Activated naive CD4-positive, alpha-beta T cell treated with anti-CD3 and anti-CD28 coated beads, Interleukin-2, amount 50 U/mL, for 24 hours (primary cell): ENCODE measurements at regions not wholly inside any gene's neighbourhood (a gene's known extent, or its start where the extent isn't known, plus 50 kb on each side); places are given as distances from the start of the nearest gene placed in this dataset.

Source experiments
- H3K27ac Mint-ChIP-seq: one replicate; pipeline ENCODE4 v1.8.0; 2021; ENCODE audit warnings: mild to moderate bottlenecking, mixed read lengths
- H3K27me3 Mint-ChIP-seq: one replicate; pipeline ENCODE4 v1.8.0; 2021; ENCODE audit warnings: mixed read lengths
- H3K36me3 Mint-ChIP-seq: one replicate; pipeline ENCODE4 v1.8.0; 2021; ENCODE audit warnings: mixed read lengths
- H3K4me1 Mint-ChIP-seq: one replicate; pipeline ENCODE4 v1.8.0; 2021; ENCODE audit warnings: mixed read lengths
- H3K4me3 Mint-ChIP-seq: one replicate; pipeline ENCODE4 v1.8.0; 2021; ENCODE audit warnings: mild to moderate bottlenecking, mixed read lengths
- H3K9me3 Mint-ChIP-seq: one replicate; pipeline ENCODE4 v1.8.0; 2021; ENCODE audit warnings: mixed read lengths

- Mint-ChIP-seq H3K27ac (no peak overlapping the region), H3K4me1 (no peaks in the 10 kb centered on the region), H3K36me3 (no peaks in the 10 kb centered on the region), H3K27me3 (peaks cover 3% of the 10 kb centered on the region), H3K4me3 (no peak overlapping the region), H3K9me3 (peaks cover 4% of the 10 kb centered on the region)
These were observed 198.4 kb downstream of the NDFIP2 start for GRCh38 chr13:79679334-79679733.

- H3K4me3 Mint-ChIP-seq, result no peak overlapping the region
- H3K27ac Mint-ChIP-seq, result no peak overlapping the region
- H3K9me3 Mint-ChIP-seq, result peaks cover 4% of the 10 kb centered on the region
- H3K36me3 Mint-ChIP-seq, result no peaks in the 10 kb centered on the region
- H3K27me3 Mint-ChIP-seq, result peaks cover 3% of the 10 kb centered on the region
- H3K4me1 Mint-ChIP-seq, result no peaks in the 10 kb centered on the region
These were observed 197.1 kb downstream of the NDFIP2 start for GRCh38 chr13:79678100-79678499.

GRCh38 chr13:79675931-79676660, 195.1 kb downstream of the NDFIP2 start:
- Mint-ChIP-seq H3K4me3 (no peak overlapping the region), H3K27me3 (peaks cover 3% of the 10 kb centered on the region), H3K27ac (no peak overlapping the region), H3K4me1 (no peaks in the 10 kb centered on the region), H3K36me3 (no peaks in the 10 kb centered on the region), H3K9me3 (peaks cover 4% of the 10 kb centered on the region)

GRCh38 chr13:79674765-79675515, 194.0 kb downstream of the NDFIP2 start:
- Mint-ChIP-seq H3K9me3 (peaks cover 4% of the 10 kb centered on the region), H3K4me1 (no peaks in the 10 kb centered on the region), H3K27ac (no peak overlapping the region), H3K27me3 (peaks cover 3% of the 10 kb centered on the region), H3K4me3 (no peak overlapping the region), H3K36me3 (no peaks in the 10 kb centered on the region)

- Mint-ChIP-seq H3K4me1 (no peaks in the 10 kb centered on the region), H3K27ac (no peak overlapping the region), H3K27me3 (no peaks in the 10 kb centered on the region), H3K4me3 (no peak overlapping the region), H3K36me3 (no peaks in the 10 kb centered on the region), H3K9me3 (no peaks in the 10 kb centered on the region)
These were observed 193.0 kb downstream of the NDFIP2 start for GRCh38 chr13:79673993-79674377.

- H3K27ac Mint-ChIP-seq, result no peak overlapping the region
- no peak overlapping the region for H3K4me3 Mint-ChIP-seq
- no peaks in the 10 kb centered on the region for H3K9me3 Mint-ChIP-seq
- H3K4me1 Mint-ChIP-seq, result no peaks in the 10 kb centered on the region
- H3K27me3 Mint-ChIP-seq, result no peaks in the 10 kb centered on the region
- no peaks in the 10 kb centered on the region for H3K36me3 Mint-ChIP-seq
These were observed 192.5 kb downstream of the NDFIP2 start for GRCh38 chr13:79673310-79673992.

- no peak overlapping the region for H3K27ac Mint-ChIP-seq
- no peaks in the 10 kb centered on the region for H3K36me3 Mint-ChIP-seq
- H3K4me3 Mint-ChIP-seq, result no peak overlapping the region
- peaks cover 2% of the 10 kb centered on the region for H3K27me3 Mint-ChIP-seq
- H3K9me3 Mint-ChIP-seq, result no peaks in the 10 kb centered on the region
- H3K4me1 Mint-ChIP-seq, result no peaks in the 10 kb centered on the region
These were observed 190.5 kb downstream of the NDFIP2 start for GRCh38 chr13:79671420-79671819.

GRCh38 chr13:79668201-79668752, 187.3 kb downstream of the NDFIP2 start:
- no peak overlapping the region for H3K27ac Mint-ChIP-seq
- no peaks in the 10 kb centered on the region for H3K36me3 Mint-ChIP-seq
- H3K4me1 Mint-ChIP-seq, result no peaks in the 10 kb centered on the region
- peaks cover 3% of the 10 kb centered on the region for H3K27me3 Mint-ChIP-seq
- no peaks in the 10 kb centered on the region for H3K9me3 Mint-ChIP-seq
- H3K4me3 Mint-ChIP-seq, result no peak overlapping the region

- H3K4me3 Mint-ChIP-seq, result no peak overlapping the region
- H3K4me1 Mint-ChIP-seq, result no peaks in the 10 kb centered on the region
- H3K9me3 Mint-ChIP-seq, result no peaks in the 10 kb centered on the region
- no peak overlapping the region for H3K27ac Mint-ChIP-seq
- no peaks in the 10 kb centered on the region for H3K36me3 Mint-ChIP-seq
- H3K27me3 Mint-ChIP-seq, result peaks cover 3% of the 10 kb centered on the region
These were observed 186.8 kb downstream of the NDFIP2 start for GRCh38 chr13:79667771-79668170.

GRCh38 chr13:79663977-79664636, 183.2 kb downstream of the NDFIP2 start:
- Mint-ChIP-seq H3K9me3 (no peaks in the 10 kb centered on the region), H3K4me1 (no peaks in the 10 kb centered on the region), H3K4me3 (no peak overlapping the region), H3K27me3 (peaks cover 10% of the 10 kb centered on the region), H3K36me3 (no peaks in the 10 kb centered on the region), H3K27ac (no peak overlapping the region)

- Mint-ChIP-seq H3K27me3 (peaks cover 10% of the 10 kb centered on the region), H3K36me3 (no peaks in the 10 kb centered on the region), H3K4me3 (no peak overlapping the region), H3K27ac (no peak overlapping the region), H3K4me1 (no peaks in the 10 kb centered on the region), H3K9me3 (no peaks in the 10 kb centered on the region)
These were observed 182.5 kb downstream of the NDFIP2 start for GRCh38 chr13:79663435-79663834.

- Mint-ChIP-seq H3K27ac (no peak overlapping the region), H3K4me1 (no peaks in the 10 kb centered on the region), H3K36me3 (no peaks in the 10 kb centered on the region), H3K9me3 (no peaks in the 10 kb centered on the region), H3K27me3 (peaks cover 12% of the 10 kb centered on the region), H3K4me3 (no peak overlapping the region)
These were observed 181.9 kb downstream of the NDFIP2 start for GRCh38 chr13:79662882-79663281.

GRCh38 chr13:79660361-79660760, 179.4 kb downstream of the NDFIP2 start:
- Mint-ChIP-seq H3K4me1 (no peaks in the 10 kb centered on the region), H3K27ac (no peak overlapping the region), H3K27me3 (peaks cover 10% of the 10 kb centered on the region), H3K9me3 (no peaks in the 10 kb centered on the region), H3K36me3 (no peaks in the 10 kb centered on the region), H3K4me3 (no peak overlapping the region)

GRCh38 chr13:79659121-79659521, 178.2 kb downstream of the NDFIP2 start:
- Mint-ChIP-seq H3K27ac (no peak overlapping the region), H3K4me3 (no peak overlapping the region), H3K27me3 (peaks cover 10% of the 10 kb centered on the region), H3K9me3 (no peaks in the 10 kb centered on the region), H3K4me1 (no peaks in the 10 kb centered on the region), H3K36me3 (no peaks in the 10 kb centered on the region)

- Mint-ChIP-seq H3K27ac (no peak overlapping the region), H3K27me3 (peaks cover 10% of the 10 kb centered on the region), H3K36me3 (no peaks in the 10 kb centered on the region), H3K4me1 (no peaks in the 10 kb centered on the region), H3K9me3 (no peaks in the 10 kb centered on the region), H3K4me3 (no peak overlapping the region)
These were observed 177.5 kb downstream of the NDFIP2 start for GRCh38 chr13:79658333-79658975.
